ENCODE measurements at regions not wholly inside any gene's neighbourhood (a gene's known extent, or its start where the extent isn't known, plus 50 kb on each side); places are given as distances from the start of the nearest gene placed in this dataset.

GRCh38 chr12:124698211-124698997 is 131.0 kb upstream of the NCOR2 start:
- no peak overlapping the region for H2AFZ ChIP-seq (replicated peaks; ENCODE audit: low read length, poor library complexity)
- dilution Hi-C loops (cut with HindIII; ENCODE audit: low sequenced_read_pairs, unreplicated experiment) (no loop called here), intact Hi-C loops (cut with micrococcal nuclease) (no loop called here), in situ Hi-C loops (cut with MboI; ENCODE audit: low sequenced_read_pairs) (no loop called here)
- H3K4ac ChIP-seq (ENCODE audit: low read depth, low read length) = no peak overlapping the region
- H3K36me3 ChIP-seq (ENCODE audit: control insufficient read depth, insufficient read depth, low read length) = no peaks in the 10 kb centered on the region
- H4K8ac ChIP-seq (ENCODE audit: low read depth in 2 of 2, low read length in 2 of 2) = no peak overlapping the region
- ChIA-PET CTCF (interaction anchor here (0.6 kb wide), 1 partner anchor 504 kb away, joined by 3 read pairs; no protein-coding TSS in a partner anchor), POLR2A (ENCODE audit: unreplicated experiment) (interaction anchor here (0.5 kb wide), 1 partner anchor 44 kb away, joined by 3 read pairs; no protein-coding TSS in a partner anchor)
- ATAC-seq (ENCODE audit: low read depth) (no peak), DNase-seq (peak; percentile 19)
- no peak overlapping the region for H3K9ac ChIP-seq (ENCODE audit: low read depth, low read length)
- H4K91ac ChIP-seq (ENCODE audit: insufficient read depth, low read depth, low read length) = no peak overlapping the region
- peaks cover 10% of the 10 kb centered on the region for H3K4me1 ChIP-seq (ENCODE audit: control insufficient read depth, insufficient read depth, low read length)
- no peak overlapping the region for H3K56ac ChIP-seq (ENCODE audit: extremely low read depth, insufficient read depth, low read length)
- H4K20me1 ChIP-seq (ENCODE audit: insufficient read depth, low read length) = no peaks in the 10 kb centered on the region
- no peaks in the 10 kb centered on the region; the same call in 1 of the 2 replicates for H3K27me3 ChIP-seq (ENCODE audit: control insufficient read depth, insufficient read depth, low read length)
- H3K18ac ChIP-seq (ENCODE audit: low read depth, low read length) = no peak overlapping the region
- H4K5ac ChIP-seq (ENCODE audit: low read depth, low read length) = no peak overlapping the region
- no peak overlapping the region for H2BK15ac ChIP-seq (ENCODE audit: low read depth, low read length)
- 61% methylated on average over 8 of the region's 15 CpGs; no CpG with 5 or more reads in 1 of the 2 experiments for WGBS, 2 experiments (ENCODE audit: extremely low coverage in 2 of 2, insufficient read length in 1 of 2)
- no peak overlapping the region for H2AK9ac ChIP-seq (replicated peaks; ENCODE audit: low read depth, low read length, poor library complexity)
- no peak overlapping the region for H3K27ac ChIP-seq (ENCODE audit: insufficient read depth, low read length)
- no peak overlapping the region for H2BK120ac ChIP-seq (ENCODE audit: low read depth, low read length)
- no peak overlapping the region for H2BK20ac ChIP-seq (ENCODE audit: low read depth, low read length)
- no TSS peak for BruUV-seq (replicated peaks)
- H3K14ac ChIP-seq (replicated peaks; ENCODE audit: low read depth, low read length) = no peak overlapping the region
- no peak overlapping the region for H3K4me2 ChIP-seq (ENCODE audit: low read depth, low read length)
- no peaks in the 10 kb centered on the region for H3K9me1 ChIP-seq (ENCODE audit: insufficient read depth, low read length)
- H3K4me3 ChIP-seq (ENCODE audit: insufficient read depth, low read depth, low read length) = no peak overlapping the region
- no peaks in the 10 kb centered on the region for H3K79me1 ChIP-seq (ENCODE audit: low read depth in 1 of 2, low read length in 2 of 2)
- no peak overlapping the region for H3K23ac ChIP-seq (ENCODE audit: low read depth, low read length)
- no peak overlapping the region for H2AK5ac ChIP-seq (ENCODE audit: low read depth, low read length)
- TF ChIP-seq FOS (IDR thresholded peaks at IDR 0.05; ENCODE audit: low read depth, low read length) (no peak), ELK1 (IDR thresholded peaks at IDR 0.05; ENCODE audit: borderline replicate concordance, low read depth, low read length) (no peak), BHLHE40 (IDR thresholded peaks at IDR 0.05; ENCODE audit: low read depth, low read length) (no peak), MAZ (IDR thresholded peaks at IDR 0.05; ENCODE audit: borderline replicate concordance, low read depth, low read length) (no peak), CEBPB (IDR thresholded peaks at IDR 0.05; ENCODE audit: low read depth, low read length) (no peak), MXI1 (IDR thresholded peaks at IDR 0.05; ENCODE audit: borderline replicate concordance, low read depth, low read length) (no peak), USF2 (IDR thresholded peaks at IDR 0.05; ENCODE audit: low read depth, low read length) (no peak), POLR2A (IDR thresholded peaks at IDR 0.05; ENCODE audit: low read depth, low read length) (no peak), CHD1 (IDR thresholded peaks at IDR 0.05; ENCODE audit: low read depth, low read length) (no peak), MAFK (IDR thresholded peaks at IDR 0.05; ENCODE audit: low read depth, low read length) (no peak), CTCF (conservative IDR thresholded peaks at IDR 0.05; ENCODE audit: low read depth, low read length) (no peak)
- H3K9me3 ChIP-seq (ENCODE audit: control insufficient read depth, insufficient read depth, low read length) = no peaks in the 10 kb centered on the region
- H2BK5ac ChIP-seq (ENCODE audit: low read depth, low read length, poor library complexity, severe bottlenecking) = no peak overlapping the region

All from IMR-90 (cell line).